Sigmoid colon (tissue), 6 donors: ENCODE measurements at regions not wholly inside any gene's neighbourhood (a gene's known extent, or its start where the extent isn't known, plus 50 kb on each side); places are given as distances from the start of the nearest gene placed in this dataset.

Source experiments
- DNase-seq: peaks from one replicate; pipeline ENCODE4 v3.0.0-alpha.2; 2019
- H3K27ac ChIP-seq, 4 donors: fragments of 200-600 bp; sonication (generic); one replicate each; pipeline ENCODE4 v1.5.1; 2016 to 2019; ENCODE audit warnings: mild to moderate bottlenecking in 1 of 4
- H3K27me3 ChIP-seq, 3 donors: fragments of 200-600 bp; sonication (generic); one replicate each; pipeline ENCODE4 v1.5.1; 2019; ENCODE audit warnings: mild to moderate bottlenecking in 1 of 3
- H3K36me3 ChIP-seq, 4 donors: fragments of 200-600 bp; sonication (generic); one replicate each; pipeline ENCODE4 v1.5.1; 2016 to 2019
- H3K4me1 ChIP-seq, 4 donors: fragments of 200-600 bp; sonication (generic); one replicate each; pipeline ENCODE4 v1.5.1; 2017 to 2019
- H3K4me3 ChIP-seq, 4 donors: fragments of 200-600 bp; sonication (generic); one replicate each; pipeline ENCODE4 v1.5.1; 2017 to 2019; ENCODE audit warnings: mild to moderate bottlenecking in 2 of 4, moderate library complexity in 1 of 4
- H3K9me3 ChIP-seq, 4 donors: fragments of 200-600 bp in 3 of 4; sonication (generic) in 3 of 4; one replicate each; pipeline versions ENCODE4 v1.5.1 to v1.6.1; 2013 to 2019
- EP300 ChIP-seq, 4 donors: sonication (generic); formaldehyde crosslinking; IDR thresholded peaks; one replicate each; pipeline ENCODE4 v1.6.1; 2017; ENCODE audit warnings: antibody characterized with exemption in 4 of 4
- POLR2A ChIP-seq, 2 donors: fragments of 450-650 bp; IDR thresholded peaks; one replicate each; pipeline ENCODE4 v1.6.1; 2016; ENCODE audit warnings: antibody characterized with exemption in 2 of 2, mild to moderate bottlenecking in 2 of 2, moderate library complexity in 2 of 2
- POLR2AphosphoS5 ChIP-seq, 4 donors: sonication (generic); formaldehyde crosslinking; IDR thresholded peaks; one replicate each; pipeline ENCODE4 v1.6.1; 2017; ENCODE audit warnings: antibody characterized with exemption in 4 of 4
- WGBS, 2 donors: extraction: QIAGEN DNeasy Blood & Tissue Kit; methylation state at CpG; one replicate each; pipeline ENCODE4 v1.1.7; 2013; 5-methylcytosine and 5-hydroxymethylcytosine counted together
- intact Hi-C: fragments of 100-400 bp; cut with DNase I; formaldehyde crosslinking; loops from one replicate; pipeline ENCODE4 v1.15.1; 2023
- TF ChIP-seq, protein P1 (sequence below), 4 experiments: fragments of 450-650 bp in 3 of 4; fragments of 200-600 bp in 1 of 4; IDR thresholded peaks; one replicate each; pipeline ENCODE4 v1.5.1; 2016 to 2019; ENCODE audit warnings: antibody characterized with exemption in 4 of 4, mild to moderate bottlenecking in 3 of 4, moderate library complexity in 2 of 4
- donor health status: healthy with polysubstance abuse.
- donor health status: healthy.

DNA sequence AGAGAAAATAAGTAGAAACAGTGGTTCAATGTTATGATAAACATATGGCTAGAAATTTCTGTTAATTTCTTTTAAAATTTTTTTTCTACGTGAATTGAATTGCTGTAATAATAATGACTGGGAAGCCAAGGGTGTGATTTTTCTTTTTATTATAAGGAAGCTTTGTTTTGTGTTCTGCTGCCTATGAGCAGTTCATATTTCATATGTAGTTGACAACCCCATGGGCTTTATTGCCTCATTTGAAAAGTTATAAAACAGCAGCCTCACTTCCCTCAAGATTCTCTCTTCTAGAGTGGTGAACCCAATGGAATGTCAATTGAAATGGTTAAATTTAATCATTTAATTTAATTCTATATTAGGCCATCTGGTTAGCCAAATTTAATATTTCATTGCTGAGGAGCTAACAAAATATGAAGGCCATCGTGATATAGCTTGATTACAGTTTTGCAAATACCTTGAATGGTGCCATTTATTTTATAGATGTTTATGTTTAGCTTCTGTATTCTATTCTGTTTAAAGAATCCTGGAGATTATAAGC, 72.6 kb upstream of the DOCK10 start:
- no peak for TF ChIP-seq POLR2AphosphoS5 (IDR thresholded peaks at IDR 0.05)
- no peak for TF ChIP-seq POLR2A (IDR thresholded peaks at IDR 0.05)
- no peak for TF ChIP-seq EP300 (IDR thresholded peaks at IDR 0.05)
- TF ChIP-seq, protein P1, sequence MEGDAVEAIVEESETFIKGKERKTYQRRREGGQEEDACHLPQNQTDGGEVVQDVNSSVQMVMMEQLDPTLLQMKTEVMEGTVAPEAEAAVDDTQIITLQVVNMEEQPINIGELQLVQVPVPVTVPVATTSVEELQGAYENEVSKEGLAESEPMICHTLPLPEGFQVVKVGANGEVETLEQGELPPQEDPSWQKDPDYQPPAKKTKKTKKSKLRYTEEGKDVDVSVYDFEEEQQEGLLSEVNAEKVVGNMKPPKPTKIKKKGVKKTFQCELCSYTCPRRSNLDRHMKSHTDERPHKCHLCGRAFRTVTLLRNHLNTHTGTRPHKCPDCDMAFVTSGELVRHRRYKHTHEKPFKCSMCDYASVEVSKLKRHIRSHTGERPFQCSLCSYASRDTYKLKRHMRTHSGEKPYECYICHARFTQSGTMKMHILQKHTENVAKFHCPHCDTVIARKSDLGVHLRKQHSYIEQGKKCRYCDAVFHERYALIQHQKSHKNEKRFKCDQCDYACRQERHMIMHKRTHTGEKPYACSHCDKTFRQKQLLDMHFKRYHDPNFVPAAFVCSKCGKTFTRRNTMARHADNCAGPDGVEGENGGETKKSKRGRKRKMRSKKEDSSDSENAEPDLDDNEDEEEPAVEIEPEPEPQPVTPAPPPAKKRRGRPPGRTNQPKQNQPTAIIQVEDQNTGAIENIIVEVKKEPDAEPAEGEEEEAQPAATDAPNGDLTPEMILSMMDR (IDR thresholded peaks at IDR 0.05) = no peak
- H3K36me3 ChIP-seq = no peaks in the 10 kb centered on the region
- H3K4me3 ChIP-seq = no peak overlapping the region
- 42 to 78% methylated on average over 2 of the region's 2 CpGs for WGBS, 2 donors
- intact Hi-C loops = no loop called here
- no peaks in the 10 kb centered on the region for H3K4me1 ChIP-seq
- H3K27ac ChIP-seq = no peak overlapping the region
- no peaks in the 10 kb centered on the region for H3K27me3 ChIP-seq
- no peaks in the 10 kb centered on the region for H3K9me3 ChIP-seq
- no peak for DNase-seq

DNA sequence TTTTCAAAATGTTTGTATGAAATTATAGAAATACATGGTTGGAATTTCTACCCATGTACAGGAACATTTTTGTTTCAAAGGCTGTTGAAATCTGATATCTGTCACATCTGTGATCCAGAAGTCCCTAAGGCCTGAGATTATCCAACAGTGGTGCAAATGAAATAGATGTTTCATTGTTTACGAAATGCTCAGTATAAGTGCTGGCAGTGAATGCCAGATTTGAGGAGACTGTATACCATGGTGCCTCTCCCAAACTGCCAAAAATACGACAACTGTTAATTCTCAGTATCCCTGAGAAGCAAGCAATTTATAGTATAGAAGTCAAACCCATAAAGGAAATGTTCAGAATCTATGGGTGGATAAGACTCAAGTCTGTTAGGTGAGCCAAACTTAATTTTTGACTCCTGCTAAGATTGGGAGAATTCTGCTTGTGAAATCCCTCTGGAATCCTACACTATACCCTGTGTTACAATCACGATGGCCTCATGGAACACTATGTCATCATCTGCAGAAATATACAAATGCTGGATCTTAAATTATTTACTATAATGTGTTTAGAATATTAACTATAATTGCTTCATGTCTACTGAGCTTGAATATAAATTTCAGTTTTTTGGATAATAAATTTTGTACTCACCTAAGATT, 71.2 kb upstream of the DOCK10 start:
- intact Hi-C loops = no loop called here
- TF ChIP-seq, protein P1 (IDR thresholded peaks at IDR 0.05) = no peak
- TF ChIP-seq POLR2A (IDR thresholded peaks at IDR 0.05) (no peak), EP300 (IDR thresholded peaks at IDR 0.05) (no peak), POLR2AphosphoS5 (IDR thresholded peaks at IDR 0.05) (no peak)
- Histone ChIP-seq H3K9me3 (no peaks in the 10 kb centered on the region), H3K27ac (no peak overlapping the region), H3K36me3 (no peaks in the 10 kb centered on the region), H3K27me3 (no peaks in the 10 kb centered on the region), H3K4me3 (no peak overlapping the region), H3K4me1 (no peaks in the 10 kb centered on the region)
- 87% methylated on average over 3 of the region's 3 CpGs for WGBS, 2 donors
- DNase-seq = no peak

DNA sequence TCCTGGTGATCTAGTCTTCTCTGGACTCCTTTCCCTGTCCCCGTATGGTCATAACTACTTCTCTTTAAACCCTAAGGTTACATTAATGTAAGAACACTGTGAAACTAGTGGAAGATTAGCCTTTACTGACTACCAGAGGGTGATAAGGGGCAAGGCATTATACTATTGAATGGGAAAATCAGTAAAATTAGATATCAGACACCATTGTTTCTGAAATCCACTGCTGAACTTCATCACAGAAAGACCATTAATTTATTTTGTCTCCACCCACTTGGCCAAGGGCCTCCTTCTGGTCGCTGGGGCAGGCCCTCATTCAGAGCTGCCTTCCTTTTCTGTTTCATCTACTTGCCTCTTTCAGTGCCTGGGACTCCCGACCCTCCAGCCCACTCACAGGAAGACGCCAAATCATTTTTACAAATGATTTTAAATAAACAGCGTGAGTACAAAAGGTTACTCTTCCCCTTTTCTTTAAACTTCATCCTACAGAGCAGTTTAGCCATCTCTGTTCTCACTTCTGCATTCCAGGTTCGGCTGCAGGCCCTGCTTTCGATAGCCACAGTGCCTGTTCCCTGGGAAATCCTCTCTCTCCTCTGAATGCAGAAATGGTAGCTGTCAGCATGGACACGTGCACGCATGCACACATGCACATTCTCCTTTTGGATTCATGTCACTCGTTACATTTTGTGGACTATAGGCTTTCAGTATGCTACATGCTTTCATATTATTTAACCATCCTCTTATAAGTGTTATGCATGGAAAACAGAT, 70.3 kb upstream of the DOCK10 start:
- H3K4me1 ChIP-seq = no peaks in the 10 kb centered on the region
- no peaks in the 10 kb centered on the region for H3K36me3 ChIP-seq
- no peak overlapping the region for H3K4me3 ChIP-seq
- intact Hi-C loops = no loop called here
- no peak for DNase-seq
- WGBS, 2 donors = 71 to 83% methylated on average over 10 of the region's 10 CpGs
- H3K9me3 ChIP-seq = no peaks in the 10 kb centered on the region
- H3K27ac ChIP-seq = no peak overlapping the region
- TF ChIP-seq POLR2A (IDR thresholded peaks at IDR 0.05) (no peak), EP300 (IDR thresholded peaks at IDR 0.05) (no peak), POLR2AphosphoS5 (IDR thresholded peaks at IDR 0.05) (no peak)
- TF ChIP-seq, protein P1 (IDR thresholded peaks at IDR 0.05) = no peak
- no peaks in the 10 kb centered on the region for H3K27me3 ChIP-seq

DNA sequence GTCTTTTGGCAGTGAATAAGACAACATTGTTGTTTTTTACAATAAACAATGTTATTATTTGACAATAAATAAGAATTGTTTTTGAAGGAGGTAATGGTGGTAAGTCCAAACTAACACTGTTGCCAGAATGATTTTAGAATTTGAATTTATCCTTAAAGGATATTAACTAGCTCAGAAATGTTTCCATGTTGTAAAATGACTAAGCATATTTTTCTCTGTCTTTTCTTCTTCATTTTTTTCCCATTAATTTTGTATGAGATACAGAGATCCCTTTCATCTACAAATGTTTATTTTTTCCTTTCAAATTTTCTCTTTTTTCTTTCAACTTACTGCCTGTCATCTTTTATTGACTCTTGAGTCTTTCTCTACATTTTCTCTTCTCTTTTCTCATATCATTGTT, 66.5 kb upstream of the DOCK10 start:
- Histone ChIP-seq H3K27ac (no peak overlapping the region), H3K36me3 (no peaks in the 10 kb centered on the region), H3K4me3 (no peak overlapping the region), H3K4me1 (no peaks in the 10 kb centered on the region), H3K27me3 (no peaks in the 10 kb centered on the region), H3K9me3 (no peaks in the 10 kb centered on the region)
- no peak for TF ChIP-seq EP300 (IDR thresholded peaks at IDR 0.05)
- TF ChIP-seq, protein P1 (IDR thresholded peaks at IDR 0.05) = no peak
- no peak for TF ChIP-seq POLR2AphosphoS5 (IDR thresholded peaks at IDR 0.05)
- no peak for TF ChIP-seq POLR2A (IDR thresholded peaks at IDR 0.05)
- intact Hi-C loops = no loop called here
- no peak for DNase-seq
